ENCODE measurements at regions not wholly inside any gene's neighbourhood (a gene's known extent, or its start where the extent isn't known, plus 50 kb on each side); places are given as distances from the start of the nearest gene placed in this dataset.

DNA sequence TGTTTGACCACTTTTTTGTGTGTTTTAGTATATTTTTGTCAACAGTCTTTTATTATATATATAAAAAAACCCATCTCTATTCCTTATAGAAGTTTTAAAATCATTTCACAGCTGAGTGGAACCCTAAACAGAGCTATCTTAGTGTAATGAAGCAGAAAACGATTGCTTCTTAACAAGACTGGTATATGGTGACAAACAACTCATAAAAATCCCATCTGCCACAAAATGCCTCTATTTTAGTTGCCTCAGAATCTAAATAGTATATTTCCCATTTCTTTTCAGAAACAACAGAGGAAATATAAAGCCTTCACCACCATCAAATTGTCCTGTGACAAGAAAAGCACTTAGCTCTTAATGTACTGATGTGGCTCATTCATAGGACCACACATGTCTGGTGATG, 322.4 kb downstream of the ATP23 start:
- intact Hi-C loops (cut with micrococcal nuclease) (no loop called here), in situ Hi-C loops (cut with MboI; ENCODE audit: low sequenced_read_pairs) (no loop called here), dilution Hi-C loops (cut with HindIII; ENCODE audit: low sequenced_read_pairs, unreplicated experiment) (no loop called here)
- Histone ChIP-seq H2AFZ (replicated peaks; ENCODE audit: low read length, poor library complexity) (no peak overlapping the region), H2AK9ac (replicated peaks; ENCODE audit: low read depth, low read length, poor library complexity) (no peak overlapping the region), H2BK15ac (ENCODE audit: low read depth, low read length) (no peak overlapping the region), H4K20me1 (ENCODE audit: insufficient read depth, low read length) (no peaks in the 10 kb centered on the region), H3K36me3 (ENCODE audit: control insufficient read depth, insufficient read depth, low read length) (no peaks in the 10 kb centered on the region), H2AK5ac (ENCODE audit: low read depth, low read length) (no peak overlapping the region), H4K91ac (ENCODE audit: insufficient read depth, low read depth, low read length) (no peak overlapping the region), H3K56ac (ENCODE audit: extremely low read depth, insufficient read depth, low read length) (no peak overlapping the region), H3K9me3 (ENCODE audit: control insufficient read depth, insufficient read depth, low read length) (0 out of 2 replicates have a peak, but pooled peaks cover 2% of the 10 kb centered on the region), H3K4me2 (ENCODE audit: low read depth, low read length) (no peak overlapping the region), H3K9ac (ENCODE audit: low read depth, low read length) (no peak overlapping the region), H3K18ac (ENCODE audit: low read depth, low read length) (no peak overlapping the region), H2BK5ac (ENCODE audit: low read depth, low read length, poor library complexity, severe bottlenecking) (no peak overlapping the region), H3K23ac (ENCODE audit: low read depth, low read length) (no peak overlapping the region), H3K4ac (ENCODE audit: low read depth, low read length) (no peak overlapping the region), H2BK120ac (ENCODE audit: low read depth, low read length) (no peak overlapping the region), H3K4me1 (ENCODE audit: control insufficient read depth, insufficient read depth, low read length) (no peaks in the 10 kb centered on the region; the same call in 1 of the 2 replicates), H3K14ac (replicated peaks; ENCODE audit: low read depth, low read length) (no peak overlapping the region), H4K5ac (ENCODE audit: low read depth, low read length) (no peak overlapping the region), H3K4me3 (ENCODE audit: insufficient read depth, low read depth, low read length) (no peak overlapping the region), H3K27me3 (ENCODE audit: control insufficient read depth, insufficient read depth, low read length) (no peaks in the 10 kb centered on the region), H3K9me1 (ENCODE audit: insufficient read depth, low read length) (no peaks in the 10 kb centered on the region), H3K79me1 (ENCODE audit: low read depth in 1 of 2, low read length in 2 of 2) (no peaks in the 10 kb centered on the region), H3K27ac (ENCODE audit: insufficient read depth, low read length) (no peak overlapping the region), H2BK20ac (ENCODE audit: low read depth, low read length) (no peak overlapping the region), H4K8ac (ENCODE audit: low read depth in 2 of 2, low read length in 2 of 2) (no peak overlapping the region)
- ChIA-PET CTCF (no interaction called here), POLR2A (ENCODE audit: unreplicated experiment) (no interaction called here)
- TF ChIP-seq CHD1 (IDR thresholded peaks at IDR 0.05; ENCODE audit: low read depth, low read length): no peak
- TF ChIP-seq, protein P1, sequence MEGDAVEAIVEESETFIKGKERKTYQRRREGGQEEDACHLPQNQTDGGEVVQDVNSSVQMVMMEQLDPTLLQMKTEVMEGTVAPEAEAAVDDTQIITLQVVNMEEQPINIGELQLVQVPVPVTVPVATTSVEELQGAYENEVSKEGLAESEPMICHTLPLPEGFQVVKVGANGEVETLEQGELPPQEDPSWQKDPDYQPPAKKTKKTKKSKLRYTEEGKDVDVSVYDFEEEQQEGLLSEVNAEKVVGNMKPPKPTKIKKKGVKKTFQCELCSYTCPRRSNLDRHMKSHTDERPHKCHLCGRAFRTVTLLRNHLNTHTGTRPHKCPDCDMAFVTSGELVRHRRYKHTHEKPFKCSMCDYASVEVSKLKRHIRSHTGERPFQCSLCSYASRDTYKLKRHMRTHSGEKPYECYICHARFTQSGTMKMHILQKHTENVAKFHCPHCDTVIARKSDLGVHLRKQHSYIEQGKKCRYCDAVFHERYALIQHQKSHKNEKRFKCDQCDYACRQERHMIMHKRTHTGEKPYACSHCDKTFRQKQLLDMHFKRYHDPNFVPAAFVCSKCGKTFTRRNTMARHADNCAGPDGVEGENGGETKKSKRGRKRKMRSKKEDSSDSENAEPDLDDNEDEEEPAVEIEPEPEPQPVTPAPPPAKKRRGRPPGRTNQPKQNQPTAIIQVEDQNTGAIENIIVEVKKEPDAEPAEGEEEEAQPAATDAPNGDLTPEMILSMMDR (conservative IDR thresholded peaks at IDR 0.05; ENCODE audit: low read depth, low read length): no peak
- no peak for TF ChIP-seq RAD21 (IDR thresholded peaks at IDR 0.05; ENCODE audit: low read length)
- no peak for TF ChIP-seq SMC3 (IDR thresholded peaks at IDR 0.05; ENCODE audit: low read depth, low read length)
- TF ChIP-seq NFE2L2 (IDR thresholded peaks at IDR 0.05; ENCODE audit: low read depth, low read length): no peak
- no peak for TF ChIP-seq FOS (IDR thresholded peaks at IDR 0.05; ENCODE audit: low read depth, low read length)
- TF ChIP-seq, protein P2, sequence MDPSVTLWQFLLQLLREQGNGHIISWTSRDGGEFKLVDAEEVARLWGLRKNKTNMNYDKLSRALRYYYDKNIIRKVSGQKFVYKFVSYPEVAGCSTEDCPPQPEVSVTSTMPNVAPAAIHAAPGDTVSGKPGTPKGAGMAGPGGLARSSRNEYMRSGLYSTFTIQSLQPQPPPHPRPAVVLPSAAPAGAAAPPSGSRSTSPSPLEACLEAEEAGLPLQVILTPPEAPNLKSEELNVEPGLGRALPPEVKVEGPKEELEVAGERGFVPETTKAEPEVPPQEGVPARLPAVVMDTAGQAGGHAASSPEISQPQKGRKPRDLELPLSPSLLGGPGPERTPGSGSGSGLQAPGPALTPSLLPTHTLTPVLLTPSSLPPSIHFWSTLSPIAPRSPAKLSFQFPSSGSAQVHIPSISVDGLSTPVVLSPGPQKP (IDR thresholded peaks at IDR 0.05; ENCODE audit: borderline replicate concordance, low read depth, low read length): no peak
- TF ChIP-seq, protein P3, sequence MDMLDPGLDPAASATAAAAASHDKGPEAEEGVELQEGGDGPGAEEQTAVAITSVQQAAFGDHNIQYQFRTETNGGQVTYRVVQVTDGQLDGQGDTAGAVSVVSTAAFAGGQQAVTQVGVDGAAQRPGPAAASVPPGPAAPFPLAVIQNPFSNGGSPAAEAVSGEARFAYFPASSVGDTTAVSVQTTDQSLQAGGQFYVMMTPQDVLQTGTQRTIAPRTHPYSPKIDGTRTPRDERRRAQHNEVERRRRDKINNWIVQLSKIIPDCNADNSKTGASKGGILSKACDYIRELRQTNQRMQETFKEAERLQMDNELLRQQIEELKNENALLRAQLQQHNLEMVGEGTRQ (IDR thresholded peaks at IDR 0.05; ENCODE audit: low read depth, low read length): no peak
- TF ChIP-seq MAZ (IDR thresholded peaks at IDR 0.05; ENCODE audit: borderline replicate concordance, low read depth, low read length): no peak
- no peak for TF ChIP-seq BHLHE40 (IDR thresholded peaks at IDR 0.05; ENCODE audit: low read depth, low read length)
- DNase-seq: no peak
- WGBS, 2 experiments (ENCODE audit: extremely low coverage in 2 of 2, insufficient read length in 1 of 2): no CpG with 5 or more reads among the region's 1 CpG
- ATAC-seq (ENCODE audit: low read depth): no peak
- BruUV-seq (replicated peaks): no TSS peak
